ENCODE measurements at regions not wholly inside any gene's neighbourhood (a gene's known extent, or its start where the extent isn't known, plus 50 kb on each side); places are given as distances from the start of the nearest gene placed in this dataset.

- POLR2A ChIA-PET (ENCODE audit: low non-redundant PET): no interaction called here
- Histone ChIP-seq H3K27me3 (replicated peaks; ENCODE audit: insufficient read depth, low read depth, low read length, poor library complexity) (no peaks in the 10 kb centered on the region), H3K4me3 (ENCODE audit: low read depth, low read length, poor library complexity, severe bottlenecking) (no peak overlapping the region), H3K4me1 (ENCODE audit: insufficient read depth, low read length, poor library complexity, severe bottlenecking) (no peaks in the 10 kb centered on the region), H3K9me3 (ENCODE audit: low read depth, low read length, poor library complexity, severe bottlenecking) (no peaks in the 10 kb centered on the region), H3K27ac (ENCODE audit: low read depth, low read length, poor library complexity, severe bottlenecking) (no peak overlapping the region), H3K36me3 (ENCODE audit: insufficient read depth, low read length, poor library complexity, severe bottlenecking) (no peaks in the 10 kb centered on the region)
- CTCF ChIA-PET: no interaction called here
- no TSS peak for BruUV-seq (replicated peaks)
- no peak for DNase-seq (ENCODE audit: low spot score)
- TF ChIP-seq EZH2 (IDR thresholded peaks at IDR 0.05; ENCODE audit: borderline replicate concordance, low read depth, low read length, poor library complexity, severe bottlenecking) (no peak), CTCF (conservative IDR thresholded peaks at IDR 0.05; ENCODE audit: low read depth, low read length) (no peak)
- intact Hi-C loops (cut with micrococcal nuclease; ENCODE audit: unreplicated experiment): no loop called here
Measured at GRCh38 chr13:108573455-108573854, 56.0 kb upstream of the MYO16 start.

GRCh38 chr13:108574856-108575255 is 54.6 kb upstream of the MYO16 start:
- TF ChIP-seq EZH2 (IDR thresholded peaks at IDR 0.05; ENCODE audit: borderline replicate concordance, low read depth, low read length, poor library complexity, severe bottlenecking) (no peak), CTCF (conservative IDR thresholded peaks at IDR 0.05; ENCODE audit: low read depth, low read length) (no peak)
- no TSS peak for BruUV-seq (replicated peaks)
- ChIA-PET POLR2A (ENCODE audit: low non-redundant PET) (no interaction called here), CTCF (no interaction called here)
- H3K36me3 ChIP-seq (ENCODE audit: insufficient read depth, low read length, poor library complexity, severe bottlenecking): no peaks in the 10 kb centered on the region
- H3K9me3 ChIP-seq (ENCODE audit: low read depth, low read length, poor library complexity, severe bottlenecking): no peaks in the 10 kb centered on the region
- no peaks in the 10 kb centered on the region for H3K27me3 ChIP-seq (replicated peaks; ENCODE audit: insufficient read depth, low read depth, low read length, poor library complexity)
- H3K27ac ChIP-seq (ENCODE audit: low read depth, low read length, poor library complexity, severe bottlenecking): no peak overlapping the region
- H3K4me3 ChIP-seq (ENCODE audit: low read depth, low read length, poor library complexity, severe bottlenecking): no peak overlapping the region
- intact Hi-C loops (cut with micrococcal nuclease; ENCODE audit: unreplicated experiment): no loop called here
- no peaks in the 10 kb centered on the region for H3K4me1 ChIP-seq (ENCODE audit: insufficient read depth, low read length, poor library complexity, severe bottlenecking)
- DNase-seq (ENCODE audit: low spot score): no peak

GRCh38 chr13:108575430-108575829 is 54.0 kb upstream of the MYO16 start:
- H3K4me3 ChIP-seq (ENCODE audit: low read depth, low read length, poor library complexity, severe bottlenecking): no peak overlapping the region
- H3K4me1 ChIP-seq (ENCODE audit: insufficient read depth, low read length, poor library complexity, severe bottlenecking): no peaks in the 10 kb centered on the region
- H3K27ac ChIP-seq (ENCODE audit: low read depth, low read length, poor library complexity, severe bottlenecking): no peak overlapping the region
- intact Hi-C loops (cut with micrococcal nuclease; ENCODE audit: unreplicated experiment): no loop called here
- no peak for TF ChIP-seq CTCF (conservative IDR thresholded peaks at IDR 0.05; ENCODE audit: low read depth, low read length)
- TF ChIP-seq EZH2 (IDR thresholded peaks at IDR 0.05; ENCODE audit: borderline replicate concordance, low read depth, low read length, poor library complexity, severe bottlenecking): no peak
- H3K9me3 ChIP-seq (ENCODE audit: low read depth, low read length, poor library complexity, severe bottlenecking): no peaks in the 10 kb centered on the region
- no peaks in the 10 kb centered on the region for H3K27me3 ChIP-seq (replicated peaks; ENCODE audit: insufficient read depth, low read depth, low read length, poor library complexity)
- CTCF ChIA-PET: no interaction called here
- no peaks in the 10 kb centered on the region for H3K36me3 ChIP-seq (ENCODE audit: insufficient read depth, low read length, poor library complexity, severe bottlenecking)
- no peak for DNase-seq (ENCODE audit: low spot score)
- POLR2A ChIA-PET (ENCODE audit: low non-redundant PET): no interaction called here
- BruUV-seq (replicated peaks): no TSS peak

Measured in A673 (cell line).